ENCODE measurements at regions not wholly inside any gene's neighbourhood (a gene's known extent, or its start where the extent isn't known, plus 50 kb on each side); places are given as distances from the start of the nearest gene placed in this dataset.
A peak's percentile ranks its signal among the peaks of the same experiment; 100 is the strongest.

- no peak for DNase-seq
- in situ Hi-C loops (cut with HindIII; ENCODE audit: low pct_ligation_motif_present, low pct_unique_long_range_greater_than_20kb, low sequenced_read_pairs) = no loop called here
These were observed 413.7 kb upstream of the LMCD1 start for GRCh38 chr3:8087951-8088350.

- no peak for DNase-seq
- in situ Hi-C loops (cut with HindIII; ENCODE audit: low pct_ligation_motif_present, low pct_unique_long_range_greater_than_20kb, low sequenced_read_pairs) = no loop called here
These were observed 407.2 kb upstream of the LMCD1 start for GRCh38 chr3:8094415-8094814.

- in situ Hi-C loops (cut with HindIII; ENCODE audit: low pct_ligation_motif_present, low pct_unique_long_range_greater_than_20kb, low sequenced_read_pairs) = no loop called here
- DNase-seq = peak; percentile 5
These were observed 405.9 kb upstream of the LMCD1 start for GRCh38 chr3:8095724-8096123.

- in situ Hi-C loops (cut with HindIII; ENCODE audit: low pct_ligation_motif_present, low pct_unique_long_range_greater_than_20kb, low sequenced_read_pairs) = no loop called here
- DNase-seq = no peak
These were observed 403.9 kb upstream of the LMCD1 start for GRCh38 chr3:8097690-8098089.

GRCh38 chr3:8103954-8104353 is 397.7 kb upstream of the LMCD1 start:
- DNase-seq = no peak
- in situ Hi-C loops (cut with HindIII; ENCODE audit: low pct_ligation_motif_present, low pct_unique_long_range_greater_than_20kb, low sequenced_read_pairs) = no loop called here

- in situ Hi-C loops (cut with HindIII; ENCODE audit: low pct_ligation_motif_present, low pct_unique_long_range_greater_than_20kb, low sequenced_read_pairs) = no loop called here
- DNase-seq = no peak
These were observed 394.7 kb upstream of the LMCD1 start for GRCh38 chr3:8106921-8107320.

- in situ Hi-C loops (cut with HindIII; ENCODE audit: low pct_ligation_motif_present, low pct_unique_long_range_greater_than_20kb, low sequenced_read_pairs) = no loop called here
- DNase-seq = peak; percentile 65
These were observed 390.4 kb upstream of the LMCD1 start for GRCh38 chr3:8110966-8111798.

- DNase-seq = no peak
- in situ Hi-C loops (cut with HindIII; ENCODE audit: low pct_ligation_motif_present, low pct_unique_long_range_greater_than_20kb, low sequenced_read_pairs) = no loop called here
These were observed 389.0 kb upstream of the LMCD1 start for GRCh38 chr3:8112587-8112986.

- in situ Hi-C loops (cut with HindIII; ENCODE audit: low pct_ligation_motif_present, low pct_unique_long_range_greater_than_20kb, low sequenced_read_pairs) = no loop called here
- no peak for DNase-seq
These were observed 388.0 kb upstream of the LMCD1 start for GRCh38 chr3:8113626-8114025.

- no peak for DNase-seq
These were observed 372.9 kb upstream of the LMCD1 start for GRCh38 chr3:8128686-8129085.

GRCh38 chr3:8136553-8136952 is 365.1 kb upstream of the LMCD1 start:
- in situ Hi-C loops (cut with HindIII; ENCODE audit: low pct_ligation_motif_present, low pct_unique_long_range_greater_than_20kb, low sequenced_read_pairs) = no loop called here
- no peak for DNase-seq

More at GRCh38 chr3:8128686-8129085, 372.9 kb upstream of the LMCD1 start:
- in situ Hi-C loops (cut with HindIII; ENCODE audit: low pct_ligation_motif_present, low pct_unique_long_range_greater_than_20kb, low sequenced_read_pairs) = no loop called here

- no peak for DNase-seq
- in situ Hi-C loops (cut with HindIII; ENCODE audit: low pct_ligation_motif_present, low pct_unique_long_range_greater_than_20kb, low sequenced_read_pairs) = no loop called here
These were observed 358.4 kb upstream of the LMCD1 start for GRCh38 chr3:8143186-8143585.

GRCh38 chr3:8145661-8146060 is 356.0 kb upstream of the LMCD1 start:
- in situ Hi-C loops (cut with HindIII; ENCODE audit: low pct_ligation_motif_present, low pct_unique_long_range_greater_than_20kb, low sequenced_read_pairs) = no loop called here
- no peak for DNase-seq

- in situ Hi-C loops (cut with HindIII; ENCODE audit: low pct_ligation_motif_present, low pct_unique_long_range_greater_than_20kb, low sequenced_read_pairs) = no loop called here
- no peak for DNase-seq
These were observed 353.9 kb upstream of the LMCD1 start for GRCh38 chr3:8147711-8148110.

- DNase-seq = peak; percentile 14
- in situ Hi-C loops (cut with HindIII; ENCODE audit: low pct_ligation_motif_present, low pct_unique_long_range_greater_than_20kb, low sequenced_read_pairs) = no loop called here
These were observed 348.7 kb upstream of the LMCD1 start for GRCh38 chr3:8152821-8153418.

- in situ Hi-C loops (cut with HindIII; ENCODE audit: low pct_ligation_motif_present, low pct_unique_long_range_greater_than_20kb, low sequenced_read_pairs) = no loop called here
- DNase-seq = no peak
These were observed 347.8 kb upstream of the LMCD1 start for GRCh38 chr3:8153800-8154199.

- no peak for DNase-seq
These were observed 347.0 kb upstream of the LMCD1 start for GRCh38 chr3:8154617-8155016.

GRCh38 chr3:8156138-8156537 is 345.5 kb upstream of the LMCD1 start:
- in situ Hi-C loops (cut with HindIII; ENCODE audit: low pct_ligation_motif_present, low pct_unique_long_range_greater_than_20kb, low sequenced_read_pairs) = no loop called here

More at GRCh38 chr3:8154617-8155016, 347.0 kb upstream of the LMCD1 start:
- in situ Hi-C loops (cut with HindIII; ENCODE audit: low pct_ligation_motif_present, low pct_unique_long_range_greater_than_20kb, low sequenced_read_pairs) = no loop called here

GRCh38 chr3:8156831-8157230 is 344.8 kb upstream of the LMCD1 start:
- in situ Hi-C loops (cut with HindIII; ENCODE audit: low pct_ligation_motif_present, low pct_unique_long_range_greater_than_20kb, low sequenced_read_pairs) = no loop called here
- no peak for DNase-seq

More at GRCh38 chr3:8156138-8156537, 345.5 kb upstream of the LMCD1 start:
- DNase-seq = no peak

GRCh38 chr3:8157640-8158039 is 344.0 kb upstream of the LMCD1 start:
- in situ Hi-C loops (cut with HindIII; ENCODE audit: low pct_ligation_motif_present, low pct_unique_long_range_greater_than_20kb, low sequenced_read_pairs) = no loop called here
- DNase-seq = no peak

All from ACHN (cell line).